GM13977 (cell line): ENCODE measurements at regions not wholly inside any gene's neighbourhood (a gene's known extent, or its start where the extent isn't known, plus 50 kb on each side); places are given as distances from the start of the nearest gene placed in this dataset.
"Not testable (repeated sequence)": the region's sequence is repeated elsewhere in the genome, so short reads cannot be mapped to it uniquely, and the experiment has no call there.

Experiments
- DNase-seq: peaks from one replicate; pipeline ENCODE4 v3.0.0; 2012; ENCODE audit warnings: low spot score
- in situ Hi-C: fragments of 300-500 bp; cut with MboI; formaldehyde crosslinking; loops from one replicate; pipeline ENCODE4 v1.12.0; 2022; ENCODE audit warnings: low sequenced_read_pairs, low pct_unique_long_range_greater_than_20kb, mixed read lengths, inconsistent platforms; ENCODE audit not compliant: unreplicated experiment
- TF ChIP-seq, protein P1 (sequence below): IDR thresholded peaks from 2 replicates; pipeline ENCODE4 v1.5.1; 2012; ENCODE audit warnings: mild to moderate bottlenecking, control low read depth; ENCODE audit not compliant: insufficient read depth; ENCODE audit errors: extremely low read depth, missing control alignments

DNA sequence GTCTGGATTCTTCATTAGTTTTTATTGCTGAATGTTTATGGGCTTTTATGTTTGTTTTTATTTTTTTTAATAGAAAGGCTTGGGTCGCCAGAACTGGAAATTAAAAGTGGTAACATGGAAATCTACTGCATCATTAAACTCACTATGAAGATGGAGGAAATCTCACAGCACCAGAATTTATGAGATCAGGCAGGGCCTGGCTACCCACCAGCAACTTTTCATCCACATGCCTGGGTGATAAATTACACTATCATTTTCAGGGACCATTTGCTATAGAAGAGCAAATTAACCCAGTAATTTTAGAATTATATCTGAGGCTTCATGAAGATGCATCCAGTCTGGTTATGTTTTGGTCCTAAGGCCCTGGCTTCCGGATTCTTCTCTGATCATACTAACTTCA is 57.8 kb upstream of the PLCB4 start:
- no peak for DNase-seq
- TF ChIP-seq, protein P1, sequence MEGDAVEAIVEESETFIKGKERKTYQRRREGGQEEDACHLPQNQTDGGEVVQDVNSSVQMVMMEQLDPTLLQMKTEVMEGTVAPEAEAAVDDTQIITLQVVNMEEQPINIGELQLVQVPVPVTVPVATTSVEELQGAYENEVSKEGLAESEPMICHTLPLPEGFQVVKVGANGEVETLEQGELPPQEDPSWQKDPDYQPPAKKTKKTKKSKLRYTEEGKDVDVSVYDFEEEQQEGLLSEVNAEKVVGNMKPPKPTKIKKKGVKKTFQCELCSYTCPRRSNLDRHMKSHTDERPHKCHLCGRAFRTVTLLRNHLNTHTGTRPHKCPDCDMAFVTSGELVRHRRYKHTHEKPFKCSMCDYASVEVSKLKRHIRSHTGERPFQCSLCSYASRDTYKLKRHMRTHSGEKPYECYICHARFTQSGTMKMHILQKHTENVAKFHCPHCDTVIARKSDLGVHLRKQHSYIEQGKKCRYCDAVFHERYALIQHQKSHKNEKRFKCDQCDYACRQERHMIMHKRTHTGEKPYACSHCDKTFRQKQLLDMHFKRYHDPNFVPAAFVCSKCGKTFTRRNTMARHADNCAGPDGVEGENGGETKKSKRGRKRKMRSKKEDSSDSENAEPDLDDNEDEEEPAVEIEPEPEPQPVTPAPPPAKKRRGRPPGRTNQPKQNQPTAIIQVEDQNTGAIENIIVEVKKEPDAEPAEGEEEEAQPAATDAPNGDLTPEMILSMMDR = no peak
- in situ Hi-C loops = no loop called here

DNA sequence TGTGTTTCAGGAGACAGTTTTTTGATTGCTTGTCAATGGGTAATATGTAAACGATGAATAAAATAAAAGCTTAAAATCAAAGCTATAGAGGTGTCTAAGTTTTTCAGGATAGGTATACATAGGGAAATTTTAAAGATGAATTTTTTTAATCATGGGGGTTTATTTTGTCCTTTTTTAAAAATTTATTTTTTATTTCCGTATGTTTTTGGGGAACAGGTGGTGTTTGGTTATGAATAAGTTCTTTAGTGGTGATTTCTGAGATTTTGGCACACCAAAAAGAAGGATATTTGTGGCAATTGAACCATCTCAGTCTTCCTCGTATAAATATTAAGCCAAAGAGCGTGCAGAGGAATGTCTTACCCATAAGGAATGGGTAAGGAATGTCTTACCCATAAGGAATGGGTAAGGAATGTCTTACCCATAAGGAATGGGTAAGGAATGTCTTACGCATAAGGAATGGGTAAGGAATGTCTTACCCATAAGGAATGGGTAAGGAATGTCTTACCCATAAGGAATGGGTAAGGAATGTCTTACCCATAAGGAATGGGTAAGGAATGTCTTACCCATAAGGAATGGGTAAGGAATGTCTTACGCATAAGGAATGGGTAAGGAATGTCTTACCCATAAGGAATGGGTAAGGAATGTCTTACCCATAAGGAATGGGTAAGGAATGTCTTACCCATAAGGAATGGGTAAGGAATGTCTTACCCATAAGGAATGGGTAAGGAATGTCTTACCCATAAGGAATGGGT is 53.5 kb upstream of the PLCB4 start:
- in situ Hi-C loops, DNase-seq: not testable (repeated sequence)

DNA sequence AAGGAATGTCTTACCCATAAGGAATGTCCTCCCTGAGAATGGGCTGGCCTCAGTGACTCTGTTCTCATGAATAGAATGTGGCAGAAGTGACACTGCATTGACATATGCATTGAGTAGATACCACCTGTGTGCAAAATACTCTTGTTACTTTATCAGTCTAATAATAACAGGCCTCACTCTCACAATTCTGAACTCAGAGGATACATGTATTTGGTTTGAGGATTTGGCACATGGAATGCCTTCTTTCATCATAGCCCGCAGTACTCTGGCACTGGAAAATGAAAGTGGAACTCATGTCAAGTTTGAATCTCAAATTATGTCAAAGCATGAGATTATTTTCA is 52.9 kb upstream of the PLCB4 start:
- in situ Hi-C loops = no loop called here
- no peak for DNase-seq
- TF ChIP-seq, protein P1 = no peak

DNA sequence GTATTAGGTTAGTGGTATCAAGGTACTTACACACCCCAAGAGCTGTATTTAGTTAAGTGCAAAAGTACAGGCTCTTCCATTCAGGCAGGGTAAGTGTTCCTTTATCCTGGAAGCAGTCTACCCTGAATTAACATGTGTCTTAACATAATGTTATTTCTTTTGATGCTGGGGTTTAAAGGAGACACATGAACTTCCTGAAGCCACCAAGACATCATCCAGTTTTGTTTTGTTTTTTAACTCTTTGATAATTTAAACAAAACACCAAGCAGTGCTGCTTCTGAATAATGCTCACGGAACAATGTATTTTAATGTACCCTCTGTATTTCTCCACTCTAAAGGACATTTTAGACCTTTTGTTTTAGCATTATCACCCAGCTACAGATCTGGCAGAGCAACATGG is 50.5 kb upstream of the PLCB4 start:
- TF ChIP-seq, protein P1 = no peak
- in situ Hi-C loops = no loop called here
- DNase-seq = no peak
